Heart left ventricle (tissue), 13 donors: ENCODE measurements at regions not wholly inside any gene's neighbourhood (a gene's known extent, or its start where the extent isn't known, plus 50 kb on each side); places are given as distances from the start of the nearest gene placed in this dataset.

Experiments used
- POLR2A ChIP-seq, 2 donors: fragments of 450-650 bp; IDR thresholded peaks; one replicate each; pipeline ENCODE4 v1.6.1; 2017; ENCODE audit warnings: antibody characterized with exemption in 2 of 2, mild to moderate bottlenecking in 2 of 2, moderate library complexity in 2 of 2
- TF ChIP-seq, protein P1 (sequence below), 12 donors: fragments of 200-600 bp; sonication (generic) in 4 of 12; IDR thresholded peaks; one replicate each; pipeline versions ENCODE4 v1.5.0 to v1.8.0; 2018 to 2022; ENCODE audit warnings: antibody characterized with exemption in 12 of 12, mild to moderate bottlenecking in 5 of 12
- donor health status: ischemic (EF 13 %, LVEDD 7.1; RV severe dilation, severe dysfunction).
- donor health status: DM: no; HTN: yes; CAD: no.
- donor health status: DM: no; HTN: no; CAD: no.
- donor health status: ischemic (EF 25% LVEDD 6.9; RV normal size, moderate dysfunction).
- donor health status: ischemic (EF 25% LVEDD 5.7; RV mildly dilated, moderate dysfunction).
- donor health status: ischemic (EF 35%, LVEDD 5.7; RV mildly dilated, moderate dysfunction).
- donor health status: nonischemic (EF 11% LVEDD 7.7; RV severe dilation, severe dysfunction).
- donor health status: DM: yes; HTN: yes; CAD: no.
- donor health status: PGD.
- donor health status: ischemic (EF 29% LVEDD 5.4; RV normal size, mild dysfunction).
- donor health status: nonischemic (EF 23%, LVEDD 6.1; RV moderate dilation, normal function).

DNA sequence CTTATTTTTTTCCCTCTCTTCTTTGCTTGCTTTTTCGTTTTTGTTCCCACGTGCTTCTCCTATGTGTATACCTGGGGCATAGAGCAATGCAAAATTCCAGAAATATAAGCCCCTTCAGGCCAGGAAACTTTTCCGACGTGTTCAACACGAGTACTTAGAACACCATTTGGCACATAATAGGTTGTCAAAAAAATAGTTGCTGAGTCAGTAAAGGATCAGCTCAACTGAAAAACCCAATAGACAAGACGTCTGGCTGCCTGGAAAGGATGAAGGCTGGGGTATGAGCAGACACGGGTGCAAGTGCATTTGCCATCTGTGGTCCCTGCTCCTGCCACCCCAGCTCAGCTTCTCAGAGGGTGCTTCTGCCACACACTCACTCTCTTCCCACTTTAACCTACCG, 823.0 kb upstream of the SOX11 start:
- TF ChIP-seq, protein P1, sequence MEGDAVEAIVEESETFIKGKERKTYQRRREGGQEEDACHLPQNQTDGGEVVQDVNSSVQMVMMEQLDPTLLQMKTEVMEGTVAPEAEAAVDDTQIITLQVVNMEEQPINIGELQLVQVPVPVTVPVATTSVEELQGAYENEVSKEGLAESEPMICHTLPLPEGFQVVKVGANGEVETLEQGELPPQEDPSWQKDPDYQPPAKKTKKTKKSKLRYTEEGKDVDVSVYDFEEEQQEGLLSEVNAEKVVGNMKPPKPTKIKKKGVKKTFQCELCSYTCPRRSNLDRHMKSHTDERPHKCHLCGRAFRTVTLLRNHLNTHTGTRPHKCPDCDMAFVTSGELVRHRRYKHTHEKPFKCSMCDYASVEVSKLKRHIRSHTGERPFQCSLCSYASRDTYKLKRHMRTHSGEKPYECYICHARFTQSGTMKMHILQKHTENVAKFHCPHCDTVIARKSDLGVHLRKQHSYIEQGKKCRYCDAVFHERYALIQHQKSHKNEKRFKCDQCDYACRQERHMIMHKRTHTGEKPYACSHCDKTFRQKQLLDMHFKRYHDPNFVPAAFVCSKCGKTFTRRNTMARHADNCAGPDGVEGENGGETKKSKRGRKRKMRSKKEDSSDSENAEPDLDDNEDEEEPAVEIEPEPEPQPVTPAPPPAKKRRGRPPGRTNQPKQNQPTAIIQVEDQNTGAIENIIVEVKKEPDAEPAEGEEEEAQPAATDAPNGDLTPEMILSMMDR (IDR thresholded peaks at IDR 0.05), result no peak
- no peak for TF ChIP-seq POLR2A (IDR thresholded peaks at IDR 0.05)
